ENCODE measurements at regions not wholly inside any gene's neighbourhood (a gene's known extent, or its start where the extent isn't known, plus 50 kb on each side); places are given as distances from the start of the nearest gene placed in this dataset.

- Mint-ChIP-seq H3K4me3 (ENCODE audit: unreplicated experiment) (no peak overlapping the region), H3K36me3 (ENCODE audit: insufficient read depth, unreplicated experiment) (no peaks in the 10 kb centered on the region), H3K27me3 (ENCODE audit: insufficient read depth, unreplicated experiment) (no peaks in the 10 kb centered on the region), H3K4me1 (ENCODE audit: low read depth, unreplicated experiment) (peaks cover 15% of the 10 kb centered on the region), H3K9me3 (ENCODE audit: unreplicated experiment) (peaks cover 13% of the 10 kb centered on the region), H3K27ac (ENCODE audit: unreplicated experiment) (no peak overlapping the region)
- Histone ChIP-seq H3K4me3 (ENCODE audit: low read depth, low read length) (no peak overlapping the region), H3K27me3 (replicated peaks; ENCODE audit: control insufficient read depth, insufficient read depth, low read length) (no peaks in the 10 kb centered on the region), H3K9me3 (no peaks in the 10 kb centered on the region; the same call in 1 of the 2 replicates), H3K36me3 (ENCODE audit: control insufficient read depth, insufficient read depth, low read length) (no peaks in the 10 kb centered on the region), H3K4me1 (peaks cover 11% of the 10 kb centered on the region)
- no TSS peak for BruUV-seq (replicated peaks)
- CTCF ChIA-PET = interaction anchor here (2.1 kb wide), 1 partner anchor 21 kb away, joined by 6 read pairs; no protein-coding TSS in a partner anchor
- TF ChIP-seq CTCF (IDR thresholded peaks at IDR 0.05; ENCODE audit: insufficient read depth in 1 of 2, low read depth in 1 of 2, low read length in 1 of 2, severe bottlenecking in 1 of 2, unreplicated experiment in 1 of 2) = no peak
- intact Hi-C loops (cut with micrococcal nuclease; ENCODE audit: unreplicated experiment) = no loop called here
- no peak for DNase-seq
- POLR2A ChIA-PET = no interaction called here
Observed at GRCh38 chr20:22431419-22431818, 153.0 kb downstream of the FOXA2 start.

- Histone ChIP-seq H3K4me1 (peaks cover 18% of the 10 kb centered on the region), H3K4me3 (ENCODE audit: low read depth, low read length) (no peak overlapping the region), H3K36me3 (ENCODE audit: control insufficient read depth, insufficient read depth, low read length) (no peaks in the 10 kb centered on the region), H3K27me3 (replicated peaks; ENCODE audit: control insufficient read depth, insufficient read depth, low read length) (no peaks in the 10 kb centered on the region), H3K9me3 (no peaks in the 10 kb centered on the region; the same call in 1 of the 2 replicates)
- DNase-seq = no peak
- Mint-ChIP-seq H3K4me3 (ENCODE audit: unreplicated experiment) (no peak overlapping the region), H3K27me3 (ENCODE audit: insufficient read depth, unreplicated experiment) (no peaks in the 10 kb centered on the region), H3K36me3 (ENCODE audit: insufficient read depth, unreplicated experiment) (no peaks in the 10 kb centered on the region), H3K4me1 (ENCODE audit: low read depth, unreplicated experiment) (peaks cover 15% of the 10 kb centered on the region), H3K9me3 (ENCODE audit: unreplicated experiment) (peaks cover 13% of the 10 kb centered on the region), H3K27ac (ENCODE audit: unreplicated experiment) (no peak overlapping the region)
- ChIA-PET CTCF (interaction anchor here (2.1 kb wide), 1 partner anchor 22 kb away, joined by 6 read pairs; no protein-coding TSS in a partner anchor), POLR2A (no interaction called here)
- BruUV-seq (replicated peaks) = no TSS peak
- no peak for TF ChIP-seq CTCF (IDR thresholded peaks at IDR 0.05; ENCODE audit: insufficient read depth in 1 of 2, low read depth in 1 of 2, low read length in 1 of 2, severe bottlenecking in 1 of 2, unreplicated experiment in 1 of 2)
- intact Hi-C loops (cut with micrococcal nuclease; ENCODE audit: unreplicated experiment) = no loop called here
Observed at GRCh38 chr20:22430746-22431168, 153.6 kb downstream of the FOXA2 start.

GRCh38 chr20:22430154-22430745 is 154.1 kb downstream of the FOXA2 start:
- no TSS peak for BruUV-seq (replicated peaks)
- Histone ChIP-seq H3K4me3 (ENCODE audit: low read depth, low read length) (no peak overlapping the region), H3K27me3 (replicated peaks; ENCODE audit: control insufficient read depth, insufficient read depth, low read length) (no peaks in the 10 kb centered on the region), H3K9me3 (no peaks in the 10 kb centered on the region; the same call in 1 of the 2 replicates), H3K36me3 (ENCODE audit: control insufficient read depth, insufficient read depth, low read length) (no peaks in the 10 kb centered on the region), H3K4me1 (peaks cover 22% of the 10 kb centered on the region)
- CTCF ChIA-PET = interaction anchor here (2.1 kb wide), 1 partner anchor 22 kb away, joined by 6 read pairs; no protein-coding TSS in a partner anchor
- intact Hi-C loops (cut with micrococcal nuclease; ENCODE audit: unreplicated experiment) = no loop called here
- no peaks in the 10 kb centered on the region for H3K27me3 Mint-ChIP-seq (ENCODE audit: insufficient read depth, unreplicated experiment)
- no peak for TF ChIP-seq CTCF (IDR thresholded peaks at IDR 0.05; ENCODE audit: insufficient read depth in 1 of 2, low read depth in 1 of 2, low read length in 1 of 2, severe bottlenecking in 1 of 2, unreplicated experiment in 1 of 2)
- DNase-seq = no peak
- POLR2A ChIA-PET = no interaction called here
- H3K4me3 Mint-ChIP-seq (ENCODE audit: unreplicated experiment) = no peak overlapping the region
- no peak overlapping the region for H3K27ac Mint-ChIP-seq (ENCODE audit: unreplicated experiment)
- peaks cover 15% of the 10 kb centered on the region for H3K4me1 Mint-ChIP-seq (ENCODE audit: low read depth, unreplicated experiment)
- no peaks in the 10 kb centered on the region for H3K36me3 Mint-ChIP-seq (ENCODE audit: insufficient read depth, unreplicated experiment)
- peaks cover 13% of the 10 kb centered on the region for H3K9me3 Mint-ChIP-seq (ENCODE audit: unreplicated experiment)

Data from Caco-2 (cell line).